GM21529 (cell line): ENCODE measurements at regions not wholly inside any gene's neighbourhood (a gene's known extent, or its start where the extent isn't known, plus 50 kb on each side); places are given as distances from the start of the nearest gene placed in this dataset.
"Not testable (repeated sequence)": the region's sequence is repeated elsewhere in the genome, so short reads cannot be mapped to it uniquely, and the experiment has no call there.

Experiments
- ATAC-seq: cut with Tn5 transposase; IDR thresholded peaks from one replicate; pipeline ENCODE4 v1.9.1; 2021; ENCODE audit not compliant: unreplicated experiment

DNA sequence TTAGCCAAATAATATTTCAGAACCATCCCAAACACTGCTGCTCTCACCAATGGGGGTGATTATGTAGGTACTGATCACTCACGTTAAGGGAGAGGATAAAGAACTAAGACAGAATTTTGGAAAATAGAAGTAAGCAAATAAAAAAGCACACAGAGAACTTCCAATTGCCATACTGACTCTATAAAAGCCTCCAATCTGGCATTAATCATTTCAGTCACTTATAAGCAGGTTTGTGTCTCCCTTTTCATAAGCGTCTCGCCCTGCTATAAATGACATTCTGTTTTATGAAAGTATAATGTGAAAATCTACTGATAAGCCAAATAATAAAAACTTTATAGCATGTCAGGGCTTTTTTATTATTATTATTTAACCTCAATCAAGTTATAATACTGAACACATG lies 435.2 kb downstream of the ETNK1 start:
- no peak for ATAC-seq

DNA sequence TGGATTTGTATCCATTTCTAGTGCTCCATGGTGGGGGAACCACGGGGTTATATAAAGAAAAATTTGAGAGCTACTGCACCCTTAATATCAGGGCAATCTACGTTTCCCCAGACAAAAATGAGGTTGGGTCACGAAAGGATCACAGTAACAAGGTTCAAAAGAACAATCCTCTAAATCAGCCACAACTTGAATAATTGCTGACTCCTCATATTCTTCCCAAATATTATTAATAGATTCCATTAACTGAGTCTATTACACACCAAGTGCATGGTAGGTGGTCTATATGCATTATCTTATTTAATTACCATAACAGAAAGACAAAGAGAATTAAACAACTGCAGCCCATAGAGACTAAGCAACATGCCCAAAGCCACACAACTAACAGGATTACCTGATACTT lies 438.2 kb downstream of the ETNK1 start:
- ATAC-seq = no peak

DNA sequence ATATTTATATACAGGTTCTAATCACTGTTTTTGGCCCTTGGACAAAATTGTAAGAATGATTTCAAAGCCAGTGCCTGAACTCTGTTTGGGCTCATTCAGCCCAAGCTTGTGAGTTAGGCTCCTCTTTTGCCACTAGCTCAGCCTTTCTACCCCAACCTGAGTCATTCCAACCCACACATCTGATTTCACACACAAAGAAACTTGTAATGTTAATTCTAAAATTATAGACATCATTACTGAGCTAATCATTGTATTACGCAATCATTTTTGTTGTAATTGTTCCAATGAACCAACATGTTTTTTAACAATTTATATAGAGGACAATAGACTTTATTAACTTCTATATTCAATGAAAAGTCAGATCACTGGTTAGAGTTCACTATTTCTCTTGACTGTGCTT lies 441.1 kb downstream of the ETNK1 start:
- ATAC-seq = no peak

DNA sequence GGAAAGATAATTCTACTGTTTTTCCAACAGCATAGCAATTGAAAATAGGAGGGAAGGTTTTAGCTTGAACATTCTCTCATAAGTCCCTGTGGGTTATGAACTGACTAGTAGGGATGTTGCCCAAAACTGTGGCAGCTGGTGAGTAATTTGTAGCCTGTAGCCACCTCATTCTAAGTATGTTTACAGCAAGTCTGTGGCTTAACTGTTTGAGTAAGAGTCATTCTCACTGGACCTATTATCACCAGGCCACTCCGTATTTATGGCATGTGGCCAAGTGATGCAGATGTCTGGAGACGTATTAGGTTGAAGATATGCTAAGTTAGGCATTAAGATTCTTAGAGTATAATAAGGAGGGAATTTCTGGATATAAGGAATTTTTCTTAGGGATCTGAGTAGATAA lies 458.3 kb downstream of the ETNK1 start:
- no peak for ATAC-seq

DNA sequence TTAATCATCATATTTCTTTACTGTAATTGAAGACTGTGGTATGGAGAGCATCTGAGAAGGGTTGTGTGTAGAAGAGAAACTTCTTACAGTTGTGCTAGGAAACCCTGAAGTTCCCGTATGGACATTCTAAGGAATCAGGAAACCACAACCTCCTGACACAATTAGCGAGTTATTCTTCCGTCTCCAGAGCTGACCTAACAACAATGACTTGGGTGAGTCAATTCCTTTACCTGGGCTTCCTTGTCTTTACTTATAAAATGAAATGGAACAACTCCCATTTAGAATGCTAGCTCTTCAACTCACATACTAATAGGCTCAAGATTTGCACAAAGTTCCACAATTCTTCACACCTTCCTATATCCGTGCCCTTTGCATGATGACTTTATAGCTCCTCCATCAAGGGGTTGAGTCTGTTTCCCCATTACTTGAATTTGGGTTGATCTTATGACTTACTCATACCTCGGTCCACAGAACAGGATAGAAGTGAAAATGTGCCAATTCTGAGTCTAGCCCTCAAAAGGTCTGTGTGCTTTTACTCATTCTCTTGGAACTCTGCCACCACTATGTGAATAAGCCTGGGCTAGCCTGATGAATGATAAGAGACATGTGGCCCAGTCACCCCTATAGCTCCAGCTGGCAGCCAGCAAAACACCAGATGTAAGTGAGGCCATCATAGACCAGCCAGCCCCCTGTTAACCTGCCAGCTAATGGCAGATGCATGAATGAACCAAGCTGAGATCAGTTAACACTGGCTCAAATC lies 459.4 kb downstream of the ETNK1 start:
- ATAC-seq = no peak

DNA sequence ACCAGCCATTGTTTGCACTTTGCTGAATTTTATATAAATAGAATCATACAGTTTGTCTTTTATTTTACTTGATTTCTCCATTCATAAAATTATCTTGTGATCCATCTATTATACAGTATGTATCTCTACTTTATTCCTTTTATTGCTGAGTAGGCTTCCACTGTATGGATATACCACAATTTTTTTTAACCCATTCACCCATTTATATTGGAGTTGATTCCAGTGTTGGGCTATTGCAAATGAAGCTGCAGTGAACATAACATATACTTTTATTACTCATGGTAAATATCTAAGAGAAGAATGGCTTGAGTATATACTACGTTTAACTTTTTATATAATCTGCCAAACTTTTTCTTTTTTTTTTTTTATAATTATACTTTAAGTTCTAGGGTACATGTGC lies 463.6 kb downstream of the ETNK1 start:
- ATAC-seq = no peak

DNA sequence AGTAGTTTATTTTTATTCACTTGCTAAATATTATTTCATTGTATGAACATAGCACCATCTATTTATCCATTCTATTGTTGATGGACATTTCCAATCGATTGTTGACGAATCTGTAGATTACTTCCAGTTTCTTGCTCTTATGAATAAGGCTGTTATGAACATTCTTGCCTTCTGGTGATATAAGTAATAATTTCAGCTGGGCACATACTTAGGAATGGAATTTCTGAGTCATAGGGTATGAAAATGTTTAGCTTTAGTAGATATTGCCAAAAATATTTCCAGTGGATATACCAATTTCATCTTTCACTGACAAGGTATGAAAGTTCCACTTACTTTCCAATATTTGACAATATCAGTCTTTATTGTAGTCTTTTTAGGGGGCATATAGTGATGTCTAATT lies 468.5 kb downstream of the ETNK1 start:
- no peak for ATAC-seq

DNA sequence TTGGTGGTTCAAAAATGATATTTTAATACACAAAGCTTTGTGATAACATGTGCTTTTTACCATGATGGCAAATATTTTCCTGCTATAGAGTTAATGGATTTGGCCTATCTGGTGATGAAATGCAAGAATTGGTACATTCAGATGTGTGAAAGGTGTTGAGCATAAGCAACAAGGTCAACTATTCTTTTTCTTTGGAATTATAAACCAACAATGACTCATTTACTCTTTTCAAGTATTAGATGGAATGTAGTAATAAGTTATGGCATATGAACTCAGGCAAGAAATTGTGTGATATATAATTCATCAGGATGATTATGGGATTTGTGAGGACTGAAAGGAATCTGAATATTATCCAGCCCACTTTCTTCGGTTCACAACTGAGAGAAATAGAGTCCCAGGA lies 471.4 kb downstream of the ETNK1 start:
- ATAC-seq = no peak

DNA sequence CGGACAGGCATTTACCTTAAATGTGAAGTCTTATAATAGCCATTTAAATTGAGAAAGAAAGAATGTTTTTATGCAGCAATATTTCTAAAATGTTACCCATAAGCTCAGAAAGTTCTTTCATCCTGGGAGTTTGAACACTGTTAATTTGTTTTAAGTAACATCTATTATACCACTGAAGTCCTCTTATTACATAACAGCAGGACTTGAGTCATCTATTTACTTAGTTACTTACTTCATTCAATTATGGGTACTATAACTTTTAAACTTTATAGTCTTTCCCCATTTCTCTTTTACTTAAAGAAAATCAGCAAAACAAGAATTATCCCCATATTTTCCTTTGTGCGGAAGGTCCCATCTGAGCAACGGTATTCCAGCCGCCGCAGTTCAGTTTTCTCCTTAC lies 473.1 kb downstream of the ETNK1 start:
- no peak for ATAC-seq

DNA sequence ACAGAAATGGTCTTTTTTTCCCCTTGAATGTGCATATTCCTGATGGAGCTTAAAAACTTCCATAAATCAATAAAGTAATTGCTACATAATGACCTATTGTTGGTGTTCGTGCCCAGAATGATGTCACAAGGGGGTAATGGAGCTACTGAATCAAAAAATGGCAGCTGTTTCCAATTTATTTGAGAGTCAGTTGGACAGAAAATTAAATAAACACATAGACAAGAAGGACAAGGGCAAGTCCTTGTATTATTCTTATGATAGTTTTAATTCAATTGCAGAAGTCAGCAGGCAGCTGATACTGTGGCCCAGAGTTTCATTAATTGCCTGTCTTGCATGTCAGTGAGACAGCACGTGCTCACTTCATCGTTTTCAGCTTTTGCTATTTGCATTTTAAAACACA lies 473.5 kb downstream of the ETNK1 start:
- ATAC-seq = no peak

DNA sequence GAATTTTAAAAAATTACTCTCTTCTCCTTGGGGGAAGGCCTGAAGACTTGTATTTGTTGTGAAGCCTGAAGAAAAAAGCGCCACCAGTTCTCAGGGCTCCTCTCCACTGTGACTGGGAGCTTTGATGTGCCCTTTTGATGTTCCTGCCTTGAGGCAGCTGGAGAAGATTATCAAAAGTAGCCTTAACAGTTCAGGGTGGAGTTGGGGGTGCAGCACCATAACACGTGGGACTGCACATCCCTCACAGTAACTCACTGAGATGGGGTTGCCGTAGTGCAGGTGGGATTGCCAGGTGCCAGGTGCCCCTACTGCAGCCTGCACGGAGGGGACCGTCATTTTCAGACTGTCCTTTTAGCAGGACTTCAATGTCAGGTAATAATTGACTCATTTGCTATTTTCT lies 474.1 kb downstream of the ETNK1 start:
- ATAC-seq = no peak

DNA sequence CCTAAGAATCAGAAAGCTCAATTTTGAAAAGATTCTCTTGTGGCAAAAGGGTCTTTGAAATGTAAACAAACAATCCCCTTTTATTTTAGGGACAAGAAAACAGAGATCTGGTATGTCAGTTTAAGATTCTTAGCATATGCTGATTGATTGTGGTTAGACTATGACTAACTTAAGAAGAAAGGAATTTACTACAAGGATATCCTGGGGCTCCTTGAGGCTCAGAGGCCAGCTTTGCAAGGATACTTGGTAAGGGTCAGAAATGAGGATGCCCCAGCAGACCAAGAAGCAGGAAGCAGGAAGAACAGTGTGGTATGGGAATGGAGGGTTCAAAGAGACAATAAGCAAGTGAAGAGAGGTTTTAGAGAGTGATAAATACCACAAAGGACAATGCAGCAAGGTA lies 474.6 kb downstream of the ETNK1 start:
- ATAC-seq = no peak

DNA sequence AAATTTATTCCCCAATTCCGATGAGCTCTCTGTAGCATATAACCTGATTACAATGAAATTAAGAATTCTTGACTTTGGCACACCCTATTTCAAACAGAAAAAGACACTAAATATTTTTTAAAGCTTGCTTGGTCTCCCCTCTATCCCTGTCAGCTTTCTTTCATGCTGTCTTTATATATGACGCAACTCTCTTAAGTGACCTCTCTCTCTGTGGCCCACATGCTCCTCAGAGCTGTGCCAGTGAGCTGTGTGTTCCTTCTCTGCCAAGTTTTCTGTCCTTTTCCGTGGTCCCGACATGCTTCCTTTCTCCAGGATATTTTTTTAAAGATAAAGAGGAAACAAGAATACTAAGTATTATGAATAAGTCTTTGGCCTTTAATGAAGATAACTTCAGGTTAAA lies 484.0 kb downstream of the ETNK1 start:
- ATAC-seq = no peak

DNA sequence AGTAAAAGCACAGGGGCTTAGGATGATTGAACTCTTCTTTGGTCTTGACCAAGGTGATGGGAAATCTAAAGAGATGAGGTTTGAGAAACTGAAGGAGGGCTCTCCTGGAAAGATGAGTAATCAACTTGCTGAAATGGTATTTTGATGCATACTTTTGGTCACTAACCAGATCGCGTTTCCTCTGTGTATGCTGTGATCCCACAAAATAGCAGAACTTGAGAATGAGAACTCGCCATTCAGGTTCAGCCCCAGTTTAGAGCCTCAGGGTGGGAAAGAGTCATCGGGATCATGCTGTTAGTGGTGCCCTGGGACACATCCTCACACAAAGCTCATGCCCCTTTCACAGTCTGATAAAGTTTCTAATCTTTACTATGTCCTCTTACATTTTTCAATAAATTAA lies 488.8 kb downstream of the ETNK1 start:
- ATAC-seq = no peak

DNA sequence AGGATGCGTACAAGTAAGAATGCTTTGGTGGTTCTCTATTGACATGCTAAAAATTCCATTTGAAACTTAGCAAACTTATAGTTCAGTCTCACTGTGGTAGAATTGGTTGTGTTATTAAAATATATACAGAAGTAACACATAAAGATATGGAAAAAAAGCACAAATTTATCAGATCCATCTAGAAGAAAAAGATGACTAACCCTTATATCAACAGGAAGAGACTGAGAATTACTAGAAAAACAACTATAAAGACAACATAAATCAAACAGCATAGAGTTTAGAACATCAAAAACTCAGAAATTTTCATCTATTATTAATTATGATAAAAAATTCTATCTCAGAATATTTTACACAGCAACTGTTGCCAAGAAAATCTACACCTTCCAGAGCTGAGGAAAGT lies 491.0 kb downstream of the ETNK1 start:
- ATAC-seq = no peak

DNA sequence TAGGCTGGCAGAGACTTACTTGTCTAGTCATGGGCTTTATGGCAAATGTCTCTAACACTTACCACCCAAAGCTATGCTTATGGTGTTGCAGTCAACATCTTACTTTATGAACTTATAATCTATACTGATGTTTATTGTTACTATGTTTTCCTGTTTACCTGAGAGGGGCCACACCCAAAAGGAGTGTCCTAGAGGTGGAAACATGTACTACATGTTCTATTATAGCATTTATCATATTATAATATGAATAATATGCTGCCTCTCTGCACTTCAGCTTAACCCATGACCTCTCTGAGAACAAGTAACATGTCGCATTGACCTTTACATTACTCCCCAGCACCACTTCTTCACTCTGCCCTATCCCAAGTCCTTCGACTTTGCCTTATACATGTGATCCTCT lies 501.8 kb downstream of the ETNK1 start:
- ATAC-seq = no peak

DNA sequence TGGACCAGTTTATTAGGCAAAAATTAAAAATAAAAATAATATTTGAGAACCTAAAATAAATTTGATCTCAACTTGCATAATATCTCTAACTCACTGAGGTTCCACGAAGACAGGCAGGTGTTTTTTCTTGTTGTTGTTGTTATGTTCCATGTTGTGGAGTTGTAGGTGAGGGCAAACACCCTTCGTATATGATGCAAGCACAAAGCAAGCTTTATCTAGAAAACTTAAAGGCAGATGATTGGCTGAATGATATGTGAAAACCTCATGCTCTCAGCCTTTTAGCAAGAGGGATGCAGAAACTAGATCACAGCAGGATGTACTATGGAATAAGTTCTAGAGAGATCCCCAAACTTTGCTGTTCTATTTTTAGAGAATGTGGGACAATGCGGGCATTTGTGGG lies 502.7 kb downstream of the ETNK1 start:
- no peak for ATAC-seq

DNA sequence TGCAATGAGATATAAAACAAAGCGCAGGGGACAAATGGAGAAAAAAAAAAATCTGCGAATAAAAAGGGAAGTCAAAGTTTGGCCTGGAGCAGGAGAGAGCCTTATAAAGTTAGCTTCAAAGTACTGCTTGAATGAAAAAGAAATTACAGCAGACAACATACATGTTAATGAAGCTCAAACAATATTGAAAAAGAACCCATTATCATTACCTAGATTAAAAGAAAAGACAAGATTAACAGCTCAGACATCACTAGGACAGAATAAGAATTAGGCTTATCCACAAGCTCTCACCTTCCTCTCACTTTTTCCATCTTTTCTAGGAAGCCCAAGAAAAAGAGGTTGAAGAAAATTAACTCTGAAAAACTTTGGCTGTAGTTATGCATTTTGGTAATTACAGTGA lies 503.5 kb downstream of the ETNK1 start:
- ATAC-seq = no peak

DNA sequence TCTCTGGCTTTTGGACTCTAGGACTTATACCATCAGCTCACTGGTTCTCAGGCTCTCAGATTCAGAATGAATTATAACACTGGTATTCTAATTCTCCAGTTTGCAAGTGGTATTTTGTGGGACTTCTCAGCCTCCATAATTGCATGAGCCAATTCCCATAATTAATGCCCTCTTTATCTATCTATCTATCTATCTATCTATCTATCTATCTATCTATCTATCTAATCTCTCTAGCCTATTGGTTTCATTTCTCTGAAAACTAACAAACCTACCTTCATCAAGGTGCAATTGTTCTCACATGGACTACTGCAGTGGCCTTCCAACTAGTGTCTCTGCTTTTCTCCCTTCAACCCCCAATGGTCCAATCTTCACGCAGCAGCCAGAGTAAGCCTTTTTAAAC lies 507.4 kb downstream of the ETNK1 start:
- ATAC-seq = no peak

DNA sequence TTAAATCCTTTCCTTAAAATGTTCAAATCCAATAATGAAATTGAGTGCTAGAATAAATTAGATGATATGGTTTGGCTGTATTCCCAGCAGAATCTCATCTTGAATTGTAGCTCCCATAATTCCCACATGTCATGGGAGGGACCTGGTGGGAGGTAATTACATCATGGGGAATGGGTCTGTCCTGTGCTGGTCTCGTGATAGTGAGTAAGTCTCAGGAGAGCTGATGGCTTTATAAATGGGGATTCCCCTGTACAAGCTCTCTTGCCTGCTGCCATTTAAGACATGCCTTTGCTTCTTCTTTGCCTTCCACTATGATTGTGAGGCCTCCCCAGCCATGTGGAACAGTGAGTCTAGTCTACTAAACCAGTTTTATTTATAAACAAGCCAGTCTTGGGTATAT lies 508.5 kb downstream of the ETNK1 start:
- no peak for ATAC-seq

DNA sequence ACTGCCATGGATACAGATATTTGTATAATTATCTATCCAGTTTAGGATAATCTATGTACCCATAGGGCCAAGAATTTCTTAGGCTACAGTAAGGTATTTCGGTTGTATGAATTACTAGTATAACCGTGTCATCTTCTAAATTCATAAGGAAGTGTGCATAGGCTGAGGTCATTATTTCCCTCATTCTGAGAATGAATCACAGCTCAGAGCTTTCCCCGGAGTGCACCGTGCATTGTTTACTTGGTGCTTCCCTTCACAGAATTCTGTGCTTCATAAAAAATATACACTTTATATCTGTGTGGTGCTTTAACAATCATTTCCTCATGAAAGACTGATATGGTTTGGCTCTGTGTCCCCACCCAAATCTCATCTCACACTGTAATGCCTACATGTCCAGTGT lies 514.1 kb downstream of the ETNK1 start:
- no peak for ATAC-seq

DNA sequence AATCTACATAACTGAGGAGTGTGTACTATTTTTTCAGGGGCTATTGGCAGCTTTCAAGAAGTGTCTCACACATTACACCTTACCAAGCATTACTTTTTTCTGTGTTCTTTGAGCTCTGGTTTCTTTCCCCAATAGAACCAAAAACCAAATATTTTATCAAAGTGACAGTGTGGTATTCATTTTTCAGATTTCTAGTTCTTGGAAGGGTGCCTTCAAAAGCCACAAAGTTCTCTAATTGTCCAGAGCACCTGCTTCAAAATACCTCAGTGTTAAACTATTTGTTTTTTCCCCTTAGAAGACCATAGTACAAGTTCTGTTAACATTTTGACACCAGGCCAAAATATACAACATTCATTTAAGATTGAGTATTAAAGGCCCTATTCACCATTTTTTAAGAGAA lies 515.7 kb downstream of the ETNK1 start:
- no peak for ATAC-seq

DNA sequence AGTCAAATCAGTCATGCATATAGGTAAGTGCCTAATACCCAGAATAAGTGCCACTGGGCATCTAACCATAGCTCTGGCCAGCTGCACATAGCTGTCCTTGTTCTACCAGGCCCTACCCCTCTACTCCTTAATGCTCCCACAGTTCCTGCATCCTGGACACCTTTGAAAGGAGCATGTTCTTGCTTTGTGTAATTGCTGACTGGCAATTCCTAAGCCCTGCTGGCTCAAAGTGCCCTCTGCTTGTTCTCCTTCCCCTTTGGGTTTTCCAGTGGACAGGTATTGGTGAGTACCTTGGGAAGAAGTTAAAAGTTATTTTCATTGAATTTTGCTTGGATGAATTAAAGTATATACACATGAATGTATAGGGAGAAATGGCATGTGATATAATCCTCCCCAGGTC lies 516.4 kb downstream of the ETNK1 start:
- ATAC-seq = no peak

DNA sequence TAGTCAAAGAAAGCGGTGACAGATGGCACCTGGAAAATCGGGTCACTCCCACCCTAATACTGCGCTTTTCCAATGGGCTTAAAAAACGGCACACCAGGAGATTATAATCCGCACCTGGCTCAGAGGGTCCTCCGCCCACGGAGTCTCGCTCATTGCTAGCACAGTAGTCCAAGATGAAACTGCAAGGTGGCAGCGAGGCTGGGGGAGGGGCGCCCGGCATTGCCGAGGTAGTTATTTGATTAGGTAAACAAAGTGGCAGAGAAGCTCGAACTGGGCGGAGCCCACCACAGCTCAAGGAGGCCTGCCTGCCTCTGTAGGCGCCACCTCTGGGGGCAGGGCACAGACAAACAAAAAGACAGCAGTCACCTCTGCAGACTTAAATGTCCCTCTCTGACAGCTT lies 521.1 kb downstream of the ETNK1 start:
- ATAC-seq = not testable (repeated sequence)
